PFSK-1 (cell line): ENCODE measurements at regions not wholly inside any gene's neighbourhood (a gene's known extent, or its start where the extent isn't known, plus 50 kb on each side); places are given as distances from the start of the nearest gene placed in this dataset.

Experiments used
- POLR2AphosphoS5 ChIP-seq: IDR thresholded peaks from 2 replicates; pipeline ENCODE4 v1.6.1; 2012; ENCODE audit warnings: low read depth, mild to moderate bottlenecking, control low read depth, low read length, moderate library complexity
- REST ChIP-seq, 2 experiments: IDR thresholded peaks; 2 replicates each; pipeline versions ENCODE4 v1.6.1 to v1.8.0; 2011 to 2012; ENCODE audit warnings: low read depth in 2 of 2, low read length in 2 of 2, control low read depth in 1 of 2, inconsistent platforms in 1 of 2, mild to moderate bottlenecking in 1 of 2, moderate library complexity in 1 of 2; ENCODE audit not compliant: insufficient read depth in 1 of 2
- SIN3A ChIP-seq: IDR thresholded peaks from 2 replicates; pipeline ENCODE4 v1.6.1; 2012; ENCODE audit warnings: mild to moderate bottlenecking, low read length, moderate library complexity, borderline replicate concordance; ENCODE audit not compliant: insufficient read depth
- TAF1 ChIP-seq: IDR thresholded peaks from 2 replicates; pipeline ENCODE4 v1.6.1; 2012; ENCODE audit warnings: low read length, control low read depth, borderline replicate concordance; ENCODE audit not compliant: insufficient read depth

- no peak for TF ChIP-seq REST (IDR thresholded peaks at IDR 0.05; ENCODE audit: insufficient read depth in 1 of 2, low read depth in 2 of 2, low read length in 2 of 2)
- TF ChIP-seq SIN3A = no peak
- TF ChIP-seq POLR2AphosphoS5 = no peak
- TF ChIP-seq TAF1 = no peak
Observed at GRCh38 chr9:28774433-28775235, 1201.4 kb upstream of the C9orf72 start.
